Stimulated activated CD4-positive, alpha-beta T cell treated with anti-CD3 and anti-CD28 coated beads, Interleukin-1b, Interleukin-23, amount 100 ng/mL, for 4 hours (primary cell): ENCODE measurements at regions not wholly inside any gene's neighbourhood (a gene's known extent, or its start where the extent isn't known, plus 50 kb on each side); places are given as distances from the start of the nearest gene placed in this dataset.
"Not testable (repeated sequence)": the region's sequence is repeated elsewhere in the genome, so short reads cannot be mapped to it uniquely, and the experiment has no call there.

Experiments used
- DNase-seq, 2 donors: peaks; one replicate each; pipeline ENCODE4 v3.0.0-alpha.2; 2020; ENCODE audit warnings: low read depth in 2 of 2

DNA sequence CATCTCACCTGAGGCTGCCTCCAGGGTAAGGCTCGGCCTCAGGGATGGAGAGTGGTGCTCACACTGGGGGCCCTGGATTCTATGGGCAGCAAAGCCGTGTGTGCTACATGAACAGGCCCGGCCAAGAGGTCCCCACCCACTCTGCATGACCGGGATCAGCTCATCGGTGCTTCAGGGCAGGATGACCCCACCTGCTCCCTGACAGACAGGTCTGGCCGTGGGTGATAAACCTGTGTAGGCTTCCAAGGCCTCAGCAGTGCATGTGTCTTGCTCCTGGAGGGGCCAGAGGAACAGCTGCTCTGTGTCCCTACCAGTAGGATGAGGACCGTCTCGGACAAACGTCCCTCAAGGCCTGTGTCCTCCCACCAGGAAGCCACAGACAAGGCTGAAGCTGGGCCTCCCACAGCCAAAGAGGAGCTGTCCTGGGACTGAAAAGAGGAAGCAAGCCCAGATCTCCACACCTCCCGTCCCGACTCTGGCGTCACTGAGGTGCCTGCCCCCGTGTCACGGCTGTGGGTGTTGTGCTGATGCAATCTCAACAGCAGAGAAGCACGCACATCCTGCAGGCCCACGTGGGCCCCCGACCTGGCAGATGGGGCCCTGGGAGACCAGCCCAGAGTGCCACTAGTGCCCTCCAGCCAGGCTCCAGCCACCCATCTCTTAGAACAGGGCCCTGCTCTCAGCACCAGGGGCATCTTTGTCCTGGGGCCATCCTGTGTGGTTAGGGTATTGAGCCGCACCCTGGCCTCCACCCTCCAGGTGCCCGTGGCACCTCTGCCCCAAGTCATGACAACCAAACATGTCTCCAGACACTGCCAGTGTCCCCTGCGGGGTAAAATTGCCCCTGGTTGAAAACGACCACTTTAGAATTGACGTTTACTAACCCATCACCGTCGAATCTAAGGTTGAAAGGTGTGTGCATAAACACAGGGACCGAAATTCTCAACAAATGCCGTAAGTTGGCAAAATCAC, 5455.9 kb upstream of the TPTE start:
- DNase-seq, result peak; percentile 47 to 64

DNA sequence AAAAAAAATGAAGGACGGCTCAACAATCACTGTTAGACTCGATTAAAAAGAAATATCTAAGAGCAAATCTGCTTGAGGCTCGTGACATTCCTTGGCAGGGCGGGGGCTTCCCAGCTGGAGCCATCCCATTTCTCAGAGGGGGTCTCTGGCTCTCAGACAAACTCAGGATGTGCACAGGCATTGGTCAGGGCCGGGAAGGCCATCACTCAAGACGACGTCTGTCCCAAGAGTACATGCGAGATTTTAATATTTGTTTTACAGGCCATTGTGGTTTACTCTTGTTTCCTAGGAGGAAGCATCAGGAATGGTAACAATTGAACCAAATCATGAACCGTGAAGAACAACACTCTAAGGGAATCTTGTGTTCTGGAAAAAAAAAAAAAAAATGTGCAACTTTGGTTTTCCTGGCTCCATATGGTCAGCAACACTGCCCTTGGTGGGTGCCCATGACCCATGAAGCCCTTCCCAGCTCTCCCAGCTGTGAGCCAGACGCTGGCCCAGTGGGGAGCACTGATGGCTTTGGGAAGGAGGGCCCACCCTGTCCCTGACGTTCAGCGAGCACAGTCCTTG, 5454.6 kb upstream of the TPTE start:
- DNase-seq, result not testable (repeated sequence)

GRCh38 chr21:5067326-5068048, 5453.9 kb upstream of the TPTE start:
- DNase-seq, result not testable (repeated sequence)

DNA sequence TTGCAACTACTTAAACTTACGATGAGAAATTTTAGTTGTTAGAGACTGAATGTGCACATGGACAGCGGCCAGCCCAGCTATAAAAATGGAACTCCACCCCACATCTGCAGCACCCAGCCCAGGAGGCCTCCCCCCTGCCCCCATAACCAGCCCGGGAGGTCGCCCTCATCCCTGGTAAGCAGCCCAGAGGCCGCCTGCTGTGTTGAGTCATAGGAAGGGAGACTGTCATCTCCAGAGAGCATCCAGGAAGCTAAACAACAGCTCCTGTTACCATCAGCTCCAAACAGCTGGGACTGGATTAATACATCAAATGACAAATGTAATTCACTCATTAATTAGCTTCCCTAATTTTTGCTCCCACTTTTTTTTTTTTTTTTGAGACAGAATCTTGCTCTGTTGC, 5452.7 kb upstream of the TPTE start:
- DNase-seq, result not testable (repeated sequence)

GRCh38 chr21:5071180-5071579, 5450.2 kb upstream of the TPTE start:
- not testable (repeated sequence) for DNase-seq

GRCh38 chr21:5076854-5077253, 5444.5 kb upstream of the TPTE start:
- DNase-seq, result not testable (repeated sequence)

DNA sequence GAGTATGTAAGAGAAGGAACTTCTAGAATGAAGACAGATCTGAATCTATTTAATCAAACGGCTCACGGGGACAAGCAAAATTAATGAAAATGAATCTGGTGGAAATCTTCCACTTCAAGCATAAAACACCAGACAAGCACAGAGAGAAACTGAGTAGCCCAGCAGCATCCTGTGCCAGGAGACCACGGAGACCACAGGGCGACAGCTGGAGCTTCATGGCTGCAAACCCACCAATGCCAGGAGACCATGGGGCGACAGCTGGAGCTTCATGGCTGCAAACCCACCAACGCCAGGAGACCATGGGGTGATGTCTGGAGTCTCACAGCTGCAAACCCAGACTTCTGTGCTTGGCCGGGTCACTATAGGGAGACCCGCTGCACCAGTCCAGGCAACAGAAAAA, 5442.0 kb upstream of the TPTE start:
- not testable (repeated sequence) for DNase-seq

DNA sequence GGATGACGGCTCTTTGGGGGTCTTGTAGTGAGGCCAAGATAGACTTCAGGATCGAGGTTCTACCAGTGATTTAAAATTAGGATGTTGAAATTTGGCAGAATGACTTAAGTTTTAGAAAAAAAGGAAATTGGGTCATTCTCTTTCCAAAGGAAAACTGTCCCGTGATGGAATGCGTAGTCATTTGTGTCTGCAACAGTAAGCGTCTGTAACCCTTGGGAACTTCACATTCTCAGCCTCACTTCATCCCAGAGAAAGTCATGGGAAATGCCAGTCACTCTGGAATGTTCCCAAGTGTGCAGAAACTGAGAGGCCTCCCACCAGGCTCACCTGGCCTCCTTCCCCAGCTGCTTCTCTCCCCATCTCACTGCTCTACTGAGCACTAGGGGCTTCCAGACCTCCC, 5441.4 kb upstream of the TPTE start:
- DNase-seq, result not testable (repeated sequence)

DNA sequence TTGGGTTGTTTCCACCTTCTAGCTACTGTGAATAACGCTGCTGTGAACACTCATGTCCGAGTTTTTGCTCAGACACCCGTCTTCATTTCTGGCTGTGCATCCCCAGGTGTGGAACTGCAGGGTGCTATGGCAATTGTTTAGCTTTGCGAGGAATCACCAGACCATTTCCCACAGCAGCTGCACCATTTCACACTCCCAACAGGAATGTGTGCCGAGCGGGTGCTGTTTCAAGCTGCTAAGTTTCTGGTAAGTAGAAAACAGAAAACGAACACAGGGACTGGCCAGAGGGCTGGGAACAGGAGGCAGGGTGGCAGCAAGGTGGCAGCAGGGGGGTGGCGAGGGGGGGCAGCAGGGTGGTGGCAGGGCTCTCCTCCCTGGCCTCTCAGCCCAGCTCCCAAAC, 5437.1 kb upstream of the TPTE start:
- DNase-seq, result not testable (repeated sequence)

GRCh38 chr21:5085456-5085855, 5435.9 kb upstream of the TPTE start:
- not testable (repeated sequence) for DNase-seq

DNA sequence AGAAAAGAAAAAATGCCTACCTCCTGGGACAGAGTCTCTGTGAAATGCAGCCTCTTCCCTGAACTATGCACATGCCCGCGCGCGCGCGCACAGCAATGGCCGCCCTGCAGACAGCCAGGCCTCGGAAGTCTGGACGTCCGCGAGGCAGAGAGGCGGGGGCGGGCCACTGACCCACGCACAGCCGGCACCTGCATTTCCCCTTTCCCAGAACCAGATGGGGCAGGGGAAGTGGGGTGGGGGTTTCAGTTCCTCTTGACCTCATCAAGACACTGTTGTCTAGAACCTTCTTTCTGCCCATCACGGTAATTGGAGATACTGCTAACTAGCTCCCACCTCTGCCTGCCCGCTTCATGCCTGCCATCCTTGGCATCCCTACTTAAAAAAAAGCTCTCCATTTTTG, 5435.0 kb upstream of the TPTE start:
- DNase-seq, result not testable (repeated sequence)

DNA sequence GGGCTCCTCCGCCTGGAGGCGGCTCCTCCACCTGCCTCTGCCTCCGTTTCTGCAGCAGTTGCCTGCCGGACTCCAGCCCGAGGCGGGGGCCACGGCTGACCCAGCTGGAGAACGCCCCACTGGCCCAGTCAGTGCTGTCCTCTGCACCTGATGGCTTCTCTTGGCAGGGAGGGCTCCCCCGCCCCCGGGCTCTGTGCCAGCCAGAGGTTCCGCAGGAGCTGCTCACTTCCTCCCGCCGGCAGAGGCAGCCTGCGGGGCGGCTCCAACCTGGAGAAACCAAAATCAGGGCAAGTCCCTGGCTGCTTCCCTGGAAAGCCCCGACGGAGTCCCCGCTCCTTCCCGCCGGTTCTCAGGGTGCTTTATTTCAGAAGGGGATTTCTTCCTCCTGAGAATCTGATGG, 5432.6 kb upstream of the TPTE start:
- DNase-seq, result not testable (repeated sequence)

DNA sequence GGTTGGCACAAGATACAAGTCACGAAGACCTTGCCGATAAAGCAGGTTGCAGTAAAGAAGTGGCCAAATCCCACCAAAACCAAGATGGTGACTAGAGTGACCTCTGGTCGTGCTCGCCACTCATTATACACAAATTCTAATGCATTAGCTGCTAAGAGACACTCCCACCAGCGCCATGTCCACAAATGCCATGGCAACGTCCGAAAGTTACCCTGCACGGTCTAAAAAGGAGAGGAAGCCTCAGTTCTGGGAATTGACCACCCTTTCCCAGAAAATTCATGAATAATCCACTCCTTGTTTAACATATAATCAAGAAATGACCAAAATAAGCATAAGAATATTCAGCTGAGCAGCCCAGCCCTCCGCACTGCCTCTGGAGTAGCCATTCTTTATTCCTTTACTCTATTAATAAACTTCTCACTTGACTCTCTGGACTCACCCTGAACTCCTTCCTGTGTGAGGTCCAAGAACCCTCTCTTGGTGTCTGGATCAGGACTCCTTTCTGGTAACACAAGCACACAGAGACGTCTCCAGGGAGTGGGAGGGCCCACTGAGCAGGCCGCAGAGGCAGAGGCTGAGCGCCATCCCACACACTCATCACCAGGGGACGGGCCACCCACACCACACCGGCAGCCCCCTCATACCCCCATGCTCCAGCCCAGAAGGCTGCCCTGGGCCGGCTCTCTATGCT, 5431.8 kb upstream of the TPTE start:
- DNase-seq, result not testable (repeated sequence)

GRCh38 chr21:5090132-5091079, 5431.0 kb upstream of the TPTE start:
- not testable (repeated sequence) for DNase-seq

- not testable (repeated sequence) for DNase-seq
These were observed 5430.1 kb upstream of the TPTE start for GRCh38 chr21:5091274-5091673.

- not testable (repeated sequence) for DNase-seq
These were observed 5425.8 kb upstream of the TPTE start for GRCh38 chr21:5095628-5096027.

GRCh38 chr21:5098010-5098743, 5423.2 kb upstream of the TPTE start:
- DNase-seq, result not testable (repeated sequence)

DNA sequence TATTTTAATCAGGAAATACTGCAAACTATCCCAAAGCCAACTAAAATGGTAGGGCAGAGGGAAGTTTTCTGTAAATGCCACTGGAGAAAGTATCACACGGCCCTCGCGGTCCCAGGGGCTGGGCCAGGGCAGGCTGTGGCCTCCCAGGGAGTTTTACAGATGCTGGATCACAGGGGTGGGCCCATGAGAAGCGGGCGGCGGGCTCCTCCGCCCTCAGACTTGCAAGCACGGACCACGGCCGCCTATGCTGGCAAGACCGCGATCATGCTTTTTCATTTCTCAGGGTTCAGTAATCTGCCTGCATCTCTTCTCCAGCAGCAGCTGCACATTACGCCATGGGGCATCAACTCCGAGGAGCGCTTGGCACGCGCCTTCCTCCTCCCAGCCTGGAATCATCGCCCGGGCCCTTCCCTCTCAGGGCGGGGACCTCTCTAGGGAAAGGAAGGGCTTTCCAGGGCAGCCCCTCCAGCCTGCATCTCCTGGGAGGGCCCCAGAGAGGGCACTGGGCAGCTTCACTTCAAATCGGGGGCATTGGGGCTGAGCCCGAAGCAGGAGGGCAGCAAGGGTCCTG, 5420.7 kb upstream of the TPTE start:
- not testable (repeated sequence) for DNase-seq

DNA sequence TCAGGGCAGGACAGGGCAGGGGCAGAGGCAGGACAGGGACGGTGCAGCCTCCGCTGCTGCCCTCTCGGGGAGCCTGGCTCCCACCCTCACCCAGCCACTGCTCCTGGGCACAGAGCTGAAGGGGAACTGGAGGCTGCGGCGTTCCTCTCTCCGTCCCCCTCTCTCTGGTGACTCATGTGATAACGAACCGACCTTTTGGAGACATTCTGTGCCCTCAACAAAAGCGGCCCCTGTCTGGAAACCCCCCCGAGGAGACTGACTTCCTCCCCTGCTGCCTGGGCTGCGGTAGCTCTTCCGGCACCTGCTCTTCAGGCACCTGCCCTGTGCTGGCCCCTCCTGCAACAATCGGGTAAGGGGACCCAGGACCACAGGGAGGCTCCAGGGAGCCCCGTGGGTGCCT, 5419.6 kb upstream of the TPTE start:
- peak; percentile 58 to 67 for DNase-seq
